GM21737 (cell line): ENCODE measurements at regions not wholly inside any gene's neighbourhood (a gene's known extent, or its start where the extent isn't known, plus 50 kb on each side); places are given as distances from the start of the nearest gene placed in this dataset.
"Not testable (repeated sequence)": the region's sequence is repeated elsewhere in the genome, so short reads cannot be mapped to it uniquely, and the experiment has no call there.

Experiments
- ATAC-seq: cut with Tn5 transposase; IDR thresholded peaks from one replicate; pipeline ENCODE4 v1.9.1; 2021; ENCODE audit warnings: mild to moderate bottlenecking, moderate library complexity; ENCODE audit not compliant: unreplicated experiment

GRCh38 chr5:100398815-100399214 is 136.4 kb upstream of the FAM174A start:
- ATAC-seq: not testable (repeated sequence)

DNA sequence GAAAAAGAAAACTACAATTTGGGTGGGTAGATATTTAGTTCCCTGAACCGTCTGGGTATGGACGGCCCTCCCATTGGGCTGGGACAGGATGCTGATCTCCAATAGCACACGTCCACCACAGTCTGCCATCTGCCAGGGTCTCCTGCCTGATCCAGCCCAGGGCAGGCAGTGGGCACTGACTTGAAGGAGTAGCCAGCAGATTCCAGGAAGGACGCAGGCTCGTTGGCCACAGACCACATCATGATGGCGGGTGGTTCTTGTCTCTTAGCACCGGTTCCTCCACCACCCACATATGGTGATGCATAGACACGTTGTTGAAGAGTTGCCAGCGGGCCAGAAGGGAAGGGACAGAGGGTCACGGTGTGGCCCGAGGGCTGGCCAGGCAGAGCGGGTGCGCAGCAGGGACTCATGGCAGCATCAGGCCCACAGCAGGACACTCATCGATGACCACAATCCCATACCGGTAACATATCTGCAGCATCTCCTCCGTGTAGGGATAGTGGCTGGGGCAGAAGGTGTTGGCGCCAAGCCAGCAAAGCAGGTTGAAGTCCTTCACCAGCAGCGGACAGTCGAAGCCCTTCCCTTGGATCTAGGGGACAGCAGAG is 155.8 kb upstream of the FAM174A start:
- ATAC-seq: not testable (repeated sequence)

DNA sequence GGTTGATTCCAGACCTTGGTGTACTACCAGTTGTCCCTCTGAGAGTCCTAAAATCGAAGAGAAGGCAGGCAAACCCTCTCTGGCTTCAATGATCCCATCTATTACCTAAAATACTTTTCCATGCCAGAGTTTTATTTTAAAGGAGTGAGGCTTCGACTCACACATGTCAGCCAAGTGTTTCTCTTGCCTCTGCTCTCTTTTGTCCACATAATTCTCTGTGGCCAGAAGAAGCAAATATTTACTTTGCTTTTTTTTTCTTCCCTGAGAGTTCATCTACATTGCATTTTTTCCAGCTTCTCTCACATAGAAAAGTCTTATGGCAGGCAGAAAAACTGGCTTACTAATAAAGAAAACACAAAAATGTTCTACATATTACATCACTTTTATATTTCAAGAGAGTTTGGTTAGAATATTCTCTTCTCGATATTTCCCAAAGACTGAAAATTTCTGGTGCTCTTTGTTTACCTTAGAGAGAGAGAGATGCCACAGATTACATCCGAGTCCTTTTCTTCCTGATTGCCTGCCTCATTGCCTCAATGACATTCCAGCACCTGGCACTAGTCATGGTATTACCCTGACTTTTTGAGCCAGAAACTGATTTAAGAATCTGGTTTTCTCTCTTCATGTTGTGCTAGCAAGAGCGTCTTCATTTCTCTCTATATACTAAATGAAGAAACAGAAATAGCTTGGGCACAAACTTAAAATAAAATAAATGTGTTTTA is 170.3 kb upstream of the FAM174A start:
- not testable (repeated sequence) for ATAC-seq

- ATAC-seq: not testable (repeated sequence)
Measured at GRCh38 chr5:100364343-100364742, 170.8 kb upstream of the FAM174A start.

GRCh38 chr5:100359998-100360397 is 175.2 kb upstream of the FAM174A start:
- not testable (repeated sequence) for ATAC-seq

- not testable (repeated sequence) for ATAC-seq
Measured at GRCh38 chr5:100346269-100346668, 188.9 kb upstream of the FAM174A start.

GRCh38 chr5:100341485-100341884 is 193.7 kb upstream of the FAM174A start:
- not testable (repeated sequence) for ATAC-seq

GRCh38 chr5:100322483-100322882 is 212.7 kb upstream of the FAM174A start:
- no peak for ATAC-seq

- no peak for ATAC-seq
Measured at GRCh38 chr5:100319885-100320284, 215.3 kb upstream of the FAM174A start.

DNA sequence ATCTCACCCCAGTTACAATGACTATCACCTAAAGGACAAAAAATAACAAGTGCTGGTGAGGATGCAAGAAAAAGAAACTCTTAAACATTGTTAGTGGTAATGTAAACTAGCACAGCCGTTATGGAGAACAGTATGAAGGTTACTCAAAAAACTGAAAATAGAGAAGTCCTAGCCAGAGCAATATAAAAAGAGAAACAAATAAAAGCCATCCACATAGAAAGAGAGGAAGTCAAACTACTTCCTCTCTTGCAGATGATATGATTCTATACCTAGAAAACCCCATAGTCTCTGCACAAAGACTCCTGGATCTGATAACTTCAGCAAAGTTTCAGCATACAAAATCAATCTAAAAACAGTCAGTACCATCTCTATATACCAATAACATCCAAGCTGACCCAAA is 221.5 kb upstream of the FAM174A start:
- ATAC-seq: no peak

DNA sequence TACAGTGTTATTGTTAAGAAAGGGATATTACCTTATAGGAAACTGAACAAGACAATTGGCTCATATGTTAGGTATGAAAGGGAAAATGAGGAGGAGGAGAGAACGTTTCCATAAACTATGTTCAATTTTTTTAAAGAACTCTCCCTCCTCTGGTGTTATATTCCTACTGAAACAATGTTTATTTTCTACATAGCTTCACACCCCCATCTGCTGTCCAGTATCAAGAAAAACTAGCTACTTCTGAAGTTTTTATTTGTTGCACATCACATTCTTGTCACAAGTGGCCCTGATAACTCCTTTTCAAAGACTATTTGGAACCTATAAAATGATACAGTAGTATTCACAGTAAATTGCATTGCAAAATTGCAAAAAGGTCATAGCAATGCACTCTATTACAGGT is 223.4 kb upstream of the FAM174A start:
- no peak for ATAC-seq

- no peak for ATAC-seq
Measured at GRCh38 chr5:100306000-100306399, 229.2 kb upstream of the FAM174A start.

DNA sequence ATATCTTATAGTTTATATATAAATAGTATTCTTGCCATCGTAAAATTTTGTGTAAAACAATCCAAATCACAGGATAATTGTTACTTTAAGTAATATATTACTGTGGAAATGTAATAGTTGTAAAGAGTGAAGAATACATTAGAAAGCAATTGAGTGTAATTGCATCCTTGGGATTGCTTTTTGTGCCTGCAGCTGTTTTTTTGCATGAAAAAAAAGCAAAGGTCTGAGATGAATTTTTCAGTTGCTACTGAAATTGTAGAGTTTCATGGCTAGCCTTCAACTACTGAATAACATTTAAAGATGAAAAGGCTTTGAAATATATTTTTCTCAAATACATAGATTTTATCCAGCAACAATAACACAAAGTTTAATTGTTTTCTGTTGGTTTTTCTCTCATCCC is 232.0 kb upstream of the FAM174A start:
- ATAC-seq: no peak

DNA sequence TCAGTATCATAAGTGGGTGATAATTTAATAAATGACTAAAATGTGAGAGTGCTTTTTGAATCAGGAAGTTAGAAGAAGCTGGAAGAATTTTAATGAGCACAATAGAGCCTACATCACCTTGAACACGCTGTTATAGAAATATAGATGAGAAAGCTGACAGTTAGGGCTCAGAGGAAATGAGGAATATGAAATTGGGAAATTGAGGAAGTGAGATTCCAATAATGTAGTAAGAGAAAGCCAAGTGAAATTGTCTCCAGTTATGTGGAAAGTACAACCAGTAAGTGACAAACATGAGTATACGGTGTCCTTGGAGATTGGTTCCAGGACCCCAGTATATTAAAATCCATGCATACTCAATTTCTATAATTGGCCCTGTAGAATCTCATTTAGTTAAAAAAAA is 235.9 kb upstream of the FAM174A start:
- no peak for ATAC-seq

- ATAC-seq: no peak
Measured at GRCh38 chr5:100276071-100276470, 259.1 kb upstream of the FAM174A start.

DNA sequence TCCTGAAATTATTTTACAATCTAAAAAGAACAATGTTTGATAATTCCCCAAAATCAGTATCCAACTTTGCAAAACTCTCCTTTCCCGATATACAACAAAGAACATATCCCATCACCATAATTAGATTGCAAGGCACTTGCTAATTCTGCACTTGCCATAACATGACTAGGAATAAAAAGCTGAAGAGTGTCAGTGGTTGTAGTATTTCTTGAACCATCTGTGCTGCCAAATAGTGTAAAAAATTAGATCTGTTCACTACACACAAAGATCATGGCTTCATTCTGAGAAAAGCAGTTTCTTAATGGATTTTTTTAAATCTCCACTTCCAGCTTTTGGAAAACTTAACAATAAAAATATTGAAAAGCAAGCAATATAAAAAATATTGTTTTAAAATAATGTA is 259.5 kb upstream of the FAM174A start:
- no peak for ATAC-seq

DNA sequence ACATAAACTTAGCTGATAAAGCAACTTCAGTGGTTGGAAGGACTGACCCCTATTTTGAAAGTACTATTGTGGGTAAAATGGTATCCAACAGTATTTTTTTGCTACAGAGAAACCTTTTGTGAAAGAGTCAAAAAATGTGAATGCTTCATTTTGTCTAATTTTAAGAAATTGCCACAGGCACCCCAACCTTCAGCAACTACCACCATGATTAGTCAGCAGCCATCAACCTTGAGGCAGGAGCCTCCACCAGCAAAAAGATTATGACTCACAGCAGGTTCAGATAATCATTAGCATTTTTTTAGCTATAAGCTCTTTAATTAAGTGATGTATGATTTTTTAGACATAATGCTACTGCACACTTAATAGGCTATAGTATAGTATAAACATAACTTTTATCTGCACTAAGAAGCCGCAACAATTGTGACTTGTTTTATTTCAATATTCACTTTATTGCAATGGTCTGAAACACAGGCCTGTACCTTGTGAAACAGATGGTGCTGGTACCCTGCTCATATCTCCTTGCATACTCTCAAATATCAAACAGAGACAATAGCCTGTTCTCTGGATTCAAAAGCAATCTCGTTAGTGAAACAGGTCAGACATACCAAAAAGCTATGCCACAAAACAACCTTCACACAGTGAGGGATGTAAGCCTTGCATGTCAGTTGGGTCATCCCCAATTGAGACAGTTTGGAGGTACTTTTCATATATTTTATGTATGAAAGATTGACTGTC is 261.2 kb upstream of the FAM174A start:
- ATAC-seq: no peak

DNA sequence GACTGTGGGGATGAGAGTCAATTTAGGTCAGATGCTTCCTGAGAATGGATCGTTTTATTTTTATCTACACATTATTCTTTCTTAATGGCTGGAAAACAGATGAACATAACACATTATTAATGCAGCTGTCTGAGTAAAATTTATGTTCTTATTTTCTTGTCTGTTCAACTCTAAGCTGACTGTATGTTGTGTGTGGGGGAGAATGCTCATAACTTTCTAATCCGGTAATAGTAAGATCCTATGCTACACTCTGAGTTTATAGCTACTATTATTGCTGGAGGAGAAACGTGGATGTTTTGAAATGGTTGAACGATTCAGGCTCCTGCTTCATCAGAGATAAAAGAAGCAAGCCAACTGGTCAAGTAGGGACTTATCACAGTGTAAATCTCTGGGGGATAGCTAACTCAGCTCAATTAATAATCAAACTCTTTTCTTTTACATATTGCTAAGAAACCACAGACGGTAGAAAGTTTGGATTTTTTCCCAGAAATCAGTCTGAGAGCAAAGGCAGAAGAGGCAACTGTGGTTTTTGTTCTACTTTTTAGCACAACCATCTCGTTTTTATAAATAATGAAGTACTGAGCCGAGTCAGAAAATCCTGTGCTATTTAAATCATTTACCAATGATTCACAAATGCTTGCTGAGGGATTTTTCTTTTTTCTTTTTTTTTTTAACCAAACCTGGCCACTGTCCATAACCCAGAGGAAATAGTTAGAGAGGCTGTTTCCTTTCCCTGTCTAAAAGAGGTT is 265.0 kb upstream of the FAM174A start:
- ATAC-seq: peak; percentile 63

DNA sequence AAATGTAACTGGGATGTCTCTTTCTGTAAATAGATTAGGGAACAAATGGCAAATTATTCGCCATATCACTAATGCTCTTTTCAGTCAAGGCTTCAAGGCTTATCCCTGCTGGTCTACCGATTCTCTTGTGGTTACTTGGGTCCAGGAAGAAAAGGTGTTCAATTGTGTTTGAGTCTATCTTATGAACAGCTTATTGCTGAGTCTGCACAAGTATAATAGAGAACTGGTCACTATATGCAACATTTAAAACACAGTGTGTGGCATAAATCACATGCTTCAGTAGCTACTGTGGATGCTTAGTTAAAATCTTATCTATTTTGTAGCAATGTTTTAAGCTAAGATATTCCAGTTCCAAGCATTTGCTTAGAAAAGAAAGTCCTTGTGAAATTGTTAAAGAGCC is 274.2 kb upstream of the FAM174A start:
- no peak for ATAC-seq

- no peak for ATAC-seq
Measured at GRCh38 chr5:100252944-100253343, 282.2 kb upstream of the FAM174A start.

DNA sequence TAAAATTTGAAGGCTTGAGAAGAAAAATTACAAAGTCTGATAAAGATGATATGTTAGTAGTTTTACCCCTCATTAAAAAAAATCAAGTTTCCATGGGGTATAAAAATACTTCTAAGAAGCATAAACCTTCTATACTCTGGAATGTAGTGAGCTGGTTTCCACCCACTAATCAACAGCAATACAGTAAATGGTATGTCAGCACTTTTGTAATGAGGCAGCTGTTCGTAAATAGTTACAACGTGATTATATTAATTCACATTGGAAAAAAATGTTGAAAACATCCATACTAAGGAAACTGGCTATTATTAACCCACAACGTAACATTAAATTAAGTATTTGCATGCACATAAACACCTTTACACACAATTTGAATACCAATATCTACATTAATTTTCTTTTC is 283.1 kb upstream of the FAM174A start:
- ATAC-seq: no peak
